ENCODE measurements at regions not wholly inside any gene's neighbourhood (a gene's known extent, or its start where the extent isn't known, plus 50 kb on each side); places are given as distances from the start of the nearest gene placed in this dataset.

DNA sequence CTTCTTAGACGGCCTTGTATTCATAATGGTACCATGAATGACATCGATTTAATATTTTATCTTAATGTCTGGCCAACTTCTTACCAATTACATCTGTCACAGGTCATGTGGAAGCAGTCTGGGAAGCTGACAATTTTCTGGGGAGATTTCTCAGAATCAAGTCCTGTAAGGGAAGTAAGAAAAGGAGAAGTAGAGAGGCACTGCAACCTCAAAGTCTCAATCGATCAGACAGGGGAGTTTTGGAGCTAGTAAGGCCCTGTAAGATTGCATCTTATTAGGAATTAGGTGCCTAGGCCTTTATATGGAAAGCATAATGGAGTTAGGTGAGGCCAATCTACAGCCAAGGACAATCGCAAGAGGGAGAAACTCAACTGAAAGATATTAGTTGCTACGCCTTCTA lies 694.6 kb upstream of the SORCS1 start:
- Histone ChIP-seq H3K36me3 (ENCODE audit: control insufficient read depth in 4 of 4, insufficient read depth in 4 of 4, low read length in 3 of 4) (no peaks in the 10 kb centered on the region), H3K27ac (ENCODE audit: insufficient read depth in 1 of 2, low read depth in 1 of 2, low read length in 2 of 2, poor library complexity in 1 of 2, severe bottlenecking in 2 of 2) (no peak overlapping the region), H3K9me3 (ENCODE audit: control extremely low read depth in 1 of 5, control insufficient read depth in 4 of 5, insufficient read depth in 2 of 5, low read depth in 1 of 5, low read length in 4 of 5) (no peaks in the 10 kb centered on the region), H3K4me3 (ENCODE audit: control insufficient read depth in 1 of 7, extremely low read depth in 1 of 7, insufficient read depth in 4 of 7, low read depth in 2 of 7, low read length in 6 of 7) (no peak overlapping the region), H3K4me1 (ENCODE audit: control extremely low read depth in 1 of 4, control insufficient read depth in 4 of 4, insufficient read depth in 4 of 4, low read length in 3 of 4) (peaks cover 0 to 10% (median 0%) of the 10 kb centered on the region in 4 experiments), H3K27me3 (replicated peaks in 2 of 5; ENCODE audit: control insufficient read depth in 4 of 5, insufficient read depth in 5 of 5, low read length in 4 of 5) (no peaks in the 10 kb centered on the region)
- peak in 1 of 3 donors; percentile 9 for DNase-seq
- POLR2A ChIA-PET, result no interaction called here
- CTCF ChIA-PET, result no interaction called here
- WGBS (ENCODE audit: insufficient coverage), result 50% methylated on average over 2 of the region's 5 CpGs

DNA sequence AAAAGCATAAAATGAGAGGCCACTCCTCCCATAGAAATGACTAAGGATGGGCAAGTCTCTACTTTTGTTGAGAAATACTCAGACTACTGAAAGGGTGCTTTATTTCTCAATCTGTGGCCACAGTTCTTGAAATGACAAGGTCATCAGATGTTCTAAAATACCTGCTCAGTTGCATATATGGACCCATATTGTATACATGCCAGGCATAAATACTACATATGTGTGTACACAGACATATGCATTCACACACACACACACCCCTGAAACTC lies 691.5 kb upstream of the SORCS1 start:
- H3K4me3 ChIP-seq (ENCODE audit: control insufficient read depth in 1 of 7, extremely low read depth in 1 of 7, insufficient read depth in 4 of 7, low read depth in 2 of 7, low read length in 6 of 7), result no peak overlapping the region
- H3K4me1 ChIP-seq (ENCODE audit: control extremely low read depth in 1 of 4, control insufficient read depth in 4 of 4, insufficient read depth in 4 of 4, low read length in 3 of 4), result peaks cover 0 to 10% (median 0%) of the 10 kb centered on the region in 4 experiments
- no peaks in the 10 kb centered on the region for H3K27me3 ChIP-seq (replicated peaks in 2 of 5; ENCODE audit: control insufficient read depth in 4 of 5, insufficient read depth in 5 of 5, low read length in 4 of 5)
- H3K9me3 ChIP-seq (ENCODE audit: control extremely low read depth in 1 of 5, control insufficient read depth in 4 of 5, insufficient read depth in 2 of 5, low read depth in 1 of 5, low read length in 4 of 5), result no peaks in the 10 kb centered on the region
- H3K27ac ChIP-seq (ENCODE audit: insufficient read depth in 1 of 2, low read depth in 1 of 2, low read length in 2 of 2, poor library complexity in 1 of 2, severe bottlenecking in 2 of 2), result no peak overlapping the region
- H3K36me3 ChIP-seq (ENCODE audit: control insufficient read depth in 4 of 4, insufficient read depth in 4 of 4, low read length in 3 of 4), result no peaks in the 10 kb centered on the region
- ChIA-PET CTCF (no interaction called here), POLR2A (no interaction called here)
- no peak for DNase-seq

DNA sequence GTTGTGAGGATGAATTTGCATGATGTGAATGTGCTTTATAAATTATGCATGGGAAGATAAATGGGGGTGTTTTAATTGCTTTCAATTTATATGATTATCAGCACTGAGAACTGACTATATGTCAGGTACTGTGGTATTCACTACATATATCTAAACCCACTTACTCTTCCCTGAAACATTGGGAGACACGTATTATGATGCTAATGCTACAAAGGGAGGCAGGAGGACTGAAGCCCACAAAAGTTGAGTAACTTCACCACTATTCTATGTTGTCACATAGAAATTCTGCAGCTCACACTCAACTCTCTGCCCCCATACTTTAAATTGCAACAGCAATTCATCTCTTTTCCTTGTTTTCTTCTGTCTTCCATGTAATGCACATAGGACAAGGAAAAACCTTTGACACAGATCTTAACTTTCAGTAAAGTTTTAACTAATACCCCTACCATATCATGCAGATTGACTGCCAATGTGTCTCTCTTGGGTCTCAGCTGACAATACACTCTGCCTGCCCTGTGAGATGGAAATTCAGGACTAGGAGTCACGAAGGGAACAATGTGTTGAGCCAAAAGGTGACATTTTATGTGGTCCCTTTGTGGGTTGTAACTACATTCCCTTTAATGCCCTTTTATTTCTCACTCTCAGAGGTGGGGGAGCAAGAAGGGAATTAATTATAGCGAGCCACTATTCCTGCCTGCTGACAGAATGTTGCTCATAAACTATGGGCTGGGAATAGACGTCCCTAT lies 691.0 kb upstream of the SORCS1 start:
- H3K27ac ChIP-seq (ENCODE audit: insufficient read depth in 1 of 2, low read depth in 1 of 2, low read length in 2 of 2, poor library complexity in 1 of 2, severe bottlenecking in 2 of 2), result no peak overlapping the region
- POLR2A ChIA-PET, result no interaction called here
- H3K4me3 ChIP-seq (ENCODE audit: control insufficient read depth in 1 of 7, extremely low read depth in 1 of 7, insufficient read depth in 4 of 7, low read depth in 2 of 7, low read length in 6 of 7), result no peak overlapping the region
- H3K27me3 ChIP-seq (replicated peaks in 2 of 5; ENCODE audit: control insufficient read depth in 4 of 5, insufficient read depth in 5 of 5, low read length in 4 of 5), result no peaks in the 10 kb centered on the region
- H3K36me3 ChIP-seq (ENCODE audit: control insufficient read depth in 4 of 4, insufficient read depth in 4 of 4, low read length in 3 of 4), result no peaks in the 10 kb centered on the region
- CTCF ChIA-PET, result no interaction called here
- WGBS (ENCODE audit: insufficient coverage), result 89% methylated on average over 3 of the region's 4 CpGs
- peaks cover 0 to 10% (median 0%) of the 10 kb centered on the region in 4 experiments for H3K4me1 ChIP-seq (ENCODE audit: control extremely low read depth in 1 of 4, control insufficient read depth in 4 of 4, insufficient read depth in 4 of 4, low read length in 3 of 4)
- DNase-seq, result no peak
- no peaks in the 10 kb centered on the region for H3K9me3 ChIP-seq (ENCODE audit: control extremely low read depth in 1 of 5, control insufficient read depth in 4 of 5, insufficient read depth in 2 of 5, low read depth in 1 of 5, low read length in 4 of 5)

GRCh38 chr10:107848726-107849360 lies 684.3 kb upstream of the SORCS1 start:
- 100% methylated on average over 3 of the region's 8 CpGs for WGBS (ENCODE audit: insufficient coverage)
- H3K9me3 ChIP-seq (ENCODE audit: control extremely low read depth in 1 of 5, control insufficient read depth in 4 of 5, insufficient read depth in 2 of 5, low read depth in 1 of 5, low read length in 4 of 5), result no peaks in the 10 kb centered on the region
- H3K4me1 ChIP-seq (ENCODE audit: control extremely low read depth in 1 of 4, control insufficient read depth in 4 of 4, insufficient read depth in 4 of 4, low read length in 3 of 4), result no peaks in the 10 kb centered on the region
- H3K27me3 ChIP-seq (replicated peaks in 2 of 5; ENCODE audit: control insufficient read depth in 4 of 5, insufficient read depth in 5 of 5, low read length in 4 of 5), result no peaks in the 10 kb centered on the region
- DNase-seq, result no peak
- no peaks in the 10 kb centered on the region for H3K36me3 ChIP-seq (ENCODE audit: control insufficient read depth in 4 of 4, insufficient read depth in 4 of 4, low read length in 3 of 4)
- CTCF ChIA-PET, result no interaction called here
- H3K4me3 ChIP-seq (ENCODE audit: control insufficient read depth in 1 of 7, extremely low read depth in 1 of 7, insufficient read depth in 4 of 7, low read depth in 2 of 7, low read length in 6 of 7), result no peak overlapping the region
- POLR2A ChIA-PET, result no interaction called here
- H3K27ac ChIP-seq (ENCODE audit: insufficient read depth in 1 of 2, low read depth in 1 of 2, low read length in 2 of 2, poor library complexity in 1 of 2, severe bottlenecking in 2 of 2), result no peak overlapping the region

GRCh38 chr10:107847620-107848019 lies 683.1 kb upstream of the SORCS1 start:
- ChIA-PET CTCF (no interaction called here), POLR2A (no interaction called here)
- H3K4me3 ChIP-seq (ENCODE audit: control insufficient read depth in 1 of 7, extremely low read depth in 1 of 7, insufficient read depth in 4 of 7, low read depth in 2 of 7, low read length in 6 of 7), result no peak overlapping the region
- H3K27ac ChIP-seq (ENCODE audit: insufficient read depth in 1 of 2, low read depth in 1 of 2, low read length in 2 of 2, poor library complexity in 1 of 2, severe bottlenecking in 2 of 2), result no peak overlapping the region
- no peaks in the 10 kb centered on the region for H3K4me1 ChIP-seq (ENCODE audit: control extremely low read depth in 1 of 4, control insufficient read depth in 4 of 4, insufficient read depth in 4 of 4, low read length in 3 of 4)
- no peak for DNase-seq
- no peaks in the 10 kb centered on the region for H3K36me3 ChIP-seq (ENCODE audit: control insufficient read depth in 4 of 4, insufficient read depth in 4 of 4, low read length in 3 of 4)
- WGBS (ENCODE audit: insufficient coverage), result no CpG with 5 or more reads among the region's 2 CpGs
- H3K9me3 ChIP-seq (ENCODE audit: control extremely low read depth in 1 of 5, control insufficient read depth in 4 of 5, insufficient read depth in 2 of 5, low read depth in 1 of 5, low read length in 4 of 5), result no peaks in the 10 kb centered on the region
- H3K27me3 ChIP-seq (replicated peaks in 2 of 5; ENCODE audit: control insufficient read depth in 4 of 5, insufficient read depth in 5 of 5, low read length in 4 of 5), result no peaks in the 10 kb centered on the region

- ChIA-PET CTCF (no interaction called here), POLR2A (no interaction called here)
- no peaks in the 10 kb centered on the region for H3K9me3 ChIP-seq (ENCODE audit: control extremely low read depth in 1 of 5, control insufficient read depth in 4 of 5, insufficient read depth in 2 of 5, low read depth in 1 of 5, low read length in 4 of 5)
- no peak for DNase-seq
- no peak overlapping the region for H3K4me3 ChIP-seq (ENCODE audit: control insufficient read depth in 1 of 7, extremely low read depth in 1 of 7, insufficient read depth in 4 of 7, low read depth in 2 of 7, low read length in 6 of 7)
- H3K4me1 ChIP-seq (ENCODE audit: control extremely low read depth in 1 of 4, control insufficient read depth in 4 of 4, insufficient read depth in 4 of 4, low read length in 3 of 4), result no peaks in the 10 kb centered on the region
- no peaks in the 10 kb centered on the region for H3K36me3 ChIP-seq (ENCODE audit: control insufficient read depth in 4 of 4, insufficient read depth in 4 of 4, low read length in 3 of 4)
- no CpG with 5 or more reads among the region's 1 CpG for WGBS (ENCODE audit: insufficient coverage)
- H3K27ac ChIP-seq (ENCODE audit: insufficient read depth in 1 of 2, low read depth in 1 of 2, low read length in 2 of 2, poor library complexity in 1 of 2, severe bottlenecking in 2 of 2), result no peak overlapping the region
- H3K27me3 ChIP-seq (replicated peaks in 2 of 5; ENCODE audit: control insufficient read depth in 4 of 5, insufficient read depth in 5 of 5, low read length in 4 of 5), result peaks cover 0 to 2% (median 0%) of the 10 kb centered on the region in 5 experiments
Observed at GRCh38 chr10:107834706-107835105, 670.2 kb upstream of the SORCS1 start.

GRCh38 chr10:107831772-107832171 lies 667.3 kb upstream of the SORCS1 start:
- no peak overlapping the region for H3K4me3 ChIP-seq (ENCODE audit: control insufficient read depth in 1 of 7, extremely low read depth in 1 of 7, insufficient read depth in 4 of 7, low read depth in 2 of 7, low read length in 6 of 7)
- H3K36me3 ChIP-seq (ENCODE audit: control insufficient read depth in 4 of 4, insufficient read depth in 4 of 4, low read length in 3 of 4), result no peaks in the 10 kb centered on the region
- H3K27ac ChIP-seq (ENCODE audit: insufficient read depth in 1 of 2, low read depth in 1 of 2, low read length in 2 of 2, poor library complexity in 1 of 2, severe bottlenecking in 2 of 2), result no peak overlapping the region
- H3K27me3 ChIP-seq (replicated peaks in 2 of 5; ENCODE audit: control insufficient read depth in 4 of 5, insufficient read depth in 5 of 5, low read length in 4 of 5), result no peaks in the 10 kb centered on the region
- no CpG with 5 or more reads among the region's 2 CpGs for WGBS (ENCODE audit: insufficient coverage)
- ChIA-PET CTCF (no interaction called here), POLR2A (no interaction called here)
- H3K4me1 ChIP-seq (ENCODE audit: control extremely low read depth in 1 of 4, control insufficient read depth in 4 of 4, insufficient read depth in 4 of 4, low read length in 3 of 4), result no peaks in the 10 kb centered on the region
- H3K9me3 ChIP-seq (ENCODE audit: control extremely low read depth in 1 of 5, control insufficient read depth in 4 of 5, insufficient read depth in 2 of 5, low read depth in 1 of 5, low read length in 4 of 5), result no peaks in the 10 kb centered on the region
- DNase-seq, result no peak

All from common myeloid progenitor, CD34-positive (primary cell).